ENCODE measurements at regions not wholly inside any gene's neighbourhood (a gene's known extent, or its start where the extent isn't known, plus 50 kb on each side); places are given as distances from the start of the nearest gene placed in this dataset.

GRCh38 chr2:8522687-8523086 is 159.2 kb upstream of the ID2 start:
- peaks cover 13% of the 10 kb centered on the region for H3K79me2 ChIP-seq
- no peaks in the 10 kb centered on the region for H3K36me3 ChIP-seq (ENCODE audit: control insufficient read depth, insufficient read depth, low read length)
- no peak overlapping the region for H3K9ac ChIP-seq
- H3K4me1 ChIP-seq = peaks cover 89% of the 10 kb centered on the region
- H3K4me3 ChIP-seq (ENCODE audit: low read depth, low read length) = no peak overlapping the region
- H3K9me3 ChIP-seq (ENCODE audit: control insufficient read depth, low read length) = no peaks in the 10 kb centered on the region
- H3K27me3 ChIP-seq (ENCODE audit: control insufficient read depth, insufficient read depth, low read length) = no peaks in the 10 kb centered on the region
- H3K4me2 ChIP-seq (ENCODE audit: low read length) = no peak overlapping the region
- TF ChIP-seq, protein P1, sequence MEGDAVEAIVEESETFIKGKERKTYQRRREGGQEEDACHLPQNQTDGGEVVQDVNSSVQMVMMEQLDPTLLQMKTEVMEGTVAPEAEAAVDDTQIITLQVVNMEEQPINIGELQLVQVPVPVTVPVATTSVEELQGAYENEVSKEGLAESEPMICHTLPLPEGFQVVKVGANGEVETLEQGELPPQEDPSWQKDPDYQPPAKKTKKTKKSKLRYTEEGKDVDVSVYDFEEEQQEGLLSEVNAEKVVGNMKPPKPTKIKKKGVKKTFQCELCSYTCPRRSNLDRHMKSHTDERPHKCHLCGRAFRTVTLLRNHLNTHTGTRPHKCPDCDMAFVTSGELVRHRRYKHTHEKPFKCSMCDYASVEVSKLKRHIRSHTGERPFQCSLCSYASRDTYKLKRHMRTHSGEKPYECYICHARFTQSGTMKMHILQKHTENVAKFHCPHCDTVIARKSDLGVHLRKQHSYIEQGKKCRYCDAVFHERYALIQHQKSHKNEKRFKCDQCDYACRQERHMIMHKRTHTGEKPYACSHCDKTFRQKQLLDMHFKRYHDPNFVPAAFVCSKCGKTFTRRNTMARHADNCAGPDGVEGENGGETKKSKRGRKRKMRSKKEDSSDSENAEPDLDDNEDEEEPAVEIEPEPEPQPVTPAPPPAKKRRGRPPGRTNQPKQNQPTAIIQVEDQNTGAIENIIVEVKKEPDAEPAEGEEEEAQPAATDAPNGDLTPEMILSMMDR (IDR thresholded peaks at IDR 0.05) = no peak
- H2AFZ ChIP-seq = no peak overlapping the region
- H3K27ac ChIP-seq = peak overlapping the region; percentile 100

GRCh38 chr2:8524388-8524787 is 157.5 kb upstream of the ID2 start:
- TF ChIP-seq, protein P1 (IDR thresholded peaks at IDR 0.05) = no peak
- Histone ChIP-seq H3K27ac (peak overlapping the region; percentile 100), H3K4me2 (ENCODE audit: low read length) (peak overlapping the region; percentile 54), H3K4me3 (ENCODE audit: low read depth, low read length) (peak overlapping the region; percentile 50), H3K27me3 (ENCODE audit: control insufficient read depth, insufficient read depth, low read length) (no peaks in the 10 kb centered on the region), H3K79me2 (peaks cover 5% of the 10 kb centered on the region), H3K36me3 (ENCODE audit: control insufficient read depth, insufficient read depth, low read length) (no peaks in the 10 kb centered on the region), H3K4me1 (peaks cover 92% of the 10 kb centered on the region), H3K9me3 (ENCODE audit: control insufficient read depth, low read length) (no peaks in the 10 kb centered on the region), H2AFZ (peak overlapping the region; percentile 9), H3K9ac (peak overlapping the region; percentile 11)

DNA sequence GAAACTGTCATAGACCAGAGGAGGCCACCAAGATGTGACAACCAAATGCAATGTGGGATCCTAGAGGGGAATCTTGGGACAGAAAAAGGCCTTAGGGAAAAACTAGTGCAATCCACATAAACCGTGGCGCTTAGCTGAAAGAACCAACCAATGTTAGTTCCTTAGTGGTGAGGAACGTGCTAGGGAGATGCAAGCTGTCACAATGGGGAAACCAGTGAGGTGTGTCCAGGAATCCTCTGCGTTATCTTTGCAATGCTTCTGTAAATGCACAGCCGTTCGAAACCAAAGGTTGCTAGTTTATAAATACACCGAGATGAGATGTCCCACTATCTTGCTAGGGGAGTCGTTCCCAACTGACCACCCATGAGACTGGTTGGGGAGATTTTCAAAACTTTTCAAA is 157.0 kb upstream of the ID2 start:
- Histone ChIP-seq H3K36me3 (ENCODE audit: control insufficient read depth, insufficient read depth, low read length) (no peaks in the 10 kb centered on the region), H3K4me1 (peaks cover 92% of the 10 kb centered on the region), H3K27ac (peak overlapping the region; percentile 100), H2AFZ (peak overlapping the region; percentile 9), H3K79me2 (peaks cover 2% of the 10 kb centered on the region), H3K9ac (peak overlapping the region; percentile 11), H3K4me3 (ENCODE audit: low read depth, low read length) (peak overlapping the region; percentile 50), H3K27me3 (ENCODE audit: control insufficient read depth, insufficient read depth, low read length) (no peaks in the 10 kb centered on the region), H3K9me3 (ENCODE audit: control insufficient read depth, low read length) (no peaks in the 10 kb centered on the region), H3K4me2 (ENCODE audit: low read length) (peak overlapping the region; percentile 54)
- TF ChIP-seq, protein P1 (IDR thresholded peaks at IDR 0.05) = no peak

DNA sequence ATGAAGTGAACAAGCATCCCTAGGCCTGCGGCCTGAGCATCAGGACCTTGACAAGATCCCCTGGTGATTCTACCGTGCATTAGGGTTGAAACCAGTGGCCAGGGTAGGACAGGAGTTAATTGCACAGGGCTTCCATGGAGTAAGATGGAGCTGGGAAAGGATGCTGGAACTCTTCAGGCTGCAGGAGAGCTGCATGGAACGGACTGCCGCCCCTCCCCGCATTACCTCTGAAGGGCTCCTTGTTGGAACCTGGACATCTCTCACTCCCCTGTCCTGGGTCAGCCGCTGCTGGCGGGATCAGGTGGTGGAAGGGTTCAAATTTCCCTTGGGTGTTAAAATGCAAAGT is 156.6 kb upstream of the ID2 start:
- Histone ChIP-seq H3K4me2 (ENCODE audit: low read length) (peak overlapping the region; percentile 29), H2AFZ (no peak overlapping the region), H3K9ac (peak overlapping the region; percentile 11), H3K79me2 (peaks cover 3% of the 10 kb centered on the region), H3K4me3 (ENCODE audit: low read depth, low read length) (peak overlapping the region; percentile 50), H3K27me3 (ENCODE audit: control insufficient read depth, insufficient read depth, low read length) (no peaks in the 10 kb centered on the region), H3K27ac (peak overlapping the region; percentile 100), H3K4me1 (peaks cover 92% of the 10 kb centered on the region), H3K9me3 (ENCODE audit: control insufficient read depth, low read length) (no peaks in the 10 kb centered on the region), H3K36me3 (ENCODE audit: control insufficient read depth, insufficient read depth, low read length) (no peaks in the 10 kb centered on the region)
- TF ChIP-seq, protein P1 (IDR thresholded peaks at IDR 0.05) = no peak

- no peak overlapping the region for H2AFZ ChIP-seq
- H3K4me1 ChIP-seq = peaks cover 89% of the 10 kb centered on the region
- peak overlapping the region; percentile 100 for H3K27ac ChIP-seq
- H3K36me3 ChIP-seq (ENCODE audit: control insufficient read depth, insufficient read depth, low read length) = no peaks in the 10 kb centered on the region
- no peaks in the 10 kb centered on the region for H3K27me3 ChIP-seq (ENCODE audit: control insufficient read depth, insufficient read depth, low read length)
- H3K79me2 ChIP-seq = peaks cover 4% of the 10 kb centered on the region
- peak overlapping the region; percentile 35 for H3K9ac ChIP-seq
- H3K4me3 ChIP-seq (ENCODE audit: low read depth, low read length) = peak overlapping the region; percentile 50
- TF ChIP-seq, protein P1 (IDR thresholded peaks at IDR 0.05) = peak; percentile 70
- peak overlapping the region; percentile 70 for H3K4me2 ChIP-seq (ENCODE audit: low read length)
- H3K9me3 ChIP-seq (ENCODE audit: control insufficient read depth, low read length) = no peaks in the 10 kb centered on the region
These were observed 156.1 kb upstream of the ID2 start for GRCh38 chr2:8525582-8526402.

Data from parathyroid adenoma (tissue), 2 donors.